GM23248 (cell line): ENCODE measurements at regions not wholly inside any gene's neighbourhood (a gene's known extent, or its start where the extent isn't known, plus 50 kb on each side); places are given as distances from the start of the nearest gene placed in this dataset.

Experiments
- EZH2 ChIP-seq: fragments of 200-600 bp; sonication (generic); IDR thresholded peaks from 2 replicates; pipeline ENCODE4 v1.6.1; 2018; ENCODE audit warnings: antibody characterized with exemption, mild to moderate bottlenecking; ENCODE audit not compliant: insufficient read depth, poor library complexity, severe bottlenecking
- EZH2phosphoT487 ChIP-seq: fragments of 200-600 bp; sonication (generic); IDR thresholded peaks from 2 replicates; pipeline ENCODE4 v1.6.1; 2018; ENCODE audit warnings: antibody characterized with exemption, moderate library complexity, mild to moderate bottlenecking, low read depth; ENCODE audit not compliant: insufficient read depth

- TF ChIP-seq EZH2 = no peak
- TF ChIP-seq EZH2phosphoT487 = no peak
Observed at GRCh38 chr4:8728536-8729407, 136.2 kb downstream of the CPZ start.
